ENCODE measurements at regions not wholly inside any gene's neighbourhood (a gene's known extent, or its start where the extent isn't known, plus 50 kb on each side); places are given as distances from the start of the nearest gene placed in this dataset.
"Not testable (repeated sequence)": the region's sequence is repeated elsewhere in the genome, so short reads cannot be mapped to it uniquely, and the experiment has no call there.

- no peak for TF ChIP-seq ZNF274 (IDR thresholded peaks at IDR 0.05; ENCODE audit: low read depth, low read length)
- no peak overlapping the region; the same call in 1 of the 2 replicates for H3K4me3 ChIP-seq (ENCODE audit: low read length)
Observed at GRCh38 chr6:135555550-135555949, 58.0 kb upstream of the AHI1 start.

DNA sequence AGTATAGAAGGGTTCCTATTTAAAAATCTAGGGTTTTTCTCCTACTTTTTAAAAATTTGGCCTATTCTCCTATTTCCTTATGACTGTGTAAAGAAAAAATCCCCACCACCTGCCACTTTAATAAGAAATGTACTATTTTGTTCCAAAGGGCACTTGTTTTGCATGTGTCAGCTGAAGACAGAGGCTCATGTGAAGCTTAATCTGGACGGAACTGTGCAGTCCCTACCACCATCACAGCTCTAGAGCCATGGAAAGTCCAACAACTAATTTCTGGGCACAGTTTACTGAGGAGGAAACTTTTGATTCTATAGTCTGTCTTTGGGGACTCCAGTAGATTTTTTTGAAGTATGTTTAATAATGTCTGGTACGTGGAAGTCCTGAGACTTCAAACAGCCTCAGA, 60.0 kb upstream of the AHI1 start:
- TF ChIP-seq ZNF274 (IDR thresholded peaks at IDR 0.05; ENCODE audit: low read depth, low read length) = no peak
- no peak overlapping the region for H3K4me3 ChIP-seq (ENCODE audit: low read length)

DNA sequence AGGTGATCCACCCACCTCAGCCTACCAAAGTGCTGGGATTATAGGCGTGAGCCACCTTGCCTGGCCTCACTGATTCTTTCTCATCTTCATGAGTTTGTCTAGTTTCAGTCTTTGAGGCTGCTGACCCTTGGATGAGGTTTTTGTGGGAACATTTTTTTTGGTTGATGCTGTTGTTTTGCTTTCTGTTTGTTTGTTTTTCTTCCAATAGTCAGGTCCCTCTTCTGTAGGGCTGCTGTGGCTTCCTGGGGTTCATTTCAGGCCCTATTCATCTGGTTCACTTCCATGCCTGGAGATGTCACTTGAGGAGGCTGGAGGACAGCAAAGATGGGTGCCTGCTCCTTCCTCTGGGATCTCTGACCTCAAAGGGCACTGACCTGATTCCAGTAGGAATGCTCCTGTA, 68.1 kb upstream of the AHI1 start:
- H3K4me3 ChIP-seq (ENCODE audit: low read length) = not testable (repeated sequence)

- no peak overlapping the region for H3K4me3 ChIP-seq (ENCODE audit: low read length)
- no peak for TF ChIP-seq ZNF274 (IDR thresholded peaks at IDR 0.05; ENCODE audit: low read depth, low read length)
Observed at GRCh38 chr6:135566311-135567068, 69.0 kb upstream of the AHI1 start.

DNA sequence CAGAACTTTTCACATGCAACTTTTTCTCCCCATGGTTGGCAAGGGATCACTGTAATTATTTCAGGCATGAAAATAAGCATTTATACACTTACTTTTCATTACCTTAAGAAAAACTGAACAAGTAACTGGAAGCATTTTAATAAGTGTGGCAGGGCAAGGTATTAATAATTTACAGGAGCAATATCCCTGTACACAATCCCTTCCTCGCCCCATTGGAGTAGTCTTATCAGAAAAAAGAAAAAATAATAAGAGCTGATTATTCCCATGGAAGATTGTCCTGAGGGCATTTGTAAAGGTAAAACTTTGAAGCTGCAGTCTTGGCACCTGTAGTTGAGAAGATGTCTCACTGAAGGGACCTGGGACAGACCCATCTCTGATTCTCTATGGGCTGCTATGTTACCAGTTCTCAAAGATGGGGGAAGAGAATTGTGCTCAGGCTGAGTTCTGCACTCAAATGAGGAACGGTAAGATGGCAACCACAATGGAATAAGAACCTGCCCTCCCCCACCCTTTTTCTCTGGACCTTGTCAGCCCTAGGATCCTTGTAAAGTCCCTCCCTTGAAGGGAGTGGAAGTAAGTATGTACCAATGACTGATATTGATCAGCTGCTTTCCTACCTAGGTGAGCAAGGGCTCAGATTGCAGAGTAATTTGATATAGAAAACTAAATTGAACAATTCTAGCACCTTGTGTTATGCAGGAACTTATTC, 70.0 kb upstream of the AHI1 start:
- no peak for TF ChIP-seq ZNF274 (IDR thresholded peaks at IDR 0.05; ENCODE audit: low read depth, low read length)
- H3K4me3 ChIP-seq (ENCODE audit: low read length) = no peak overlapping the region

GRCh38 chr6:135568379-135568778, 70.8 kb upstream of the AHI1 start:
- no peak overlapping the region for H3K4me3 ChIP-seq (ENCODE audit: low read length)
- TF ChIP-seq ZNF274 (IDR thresholded peaks at IDR 0.05; ENCODE audit: low read depth, low read length) = no peak

- H3K4me3 ChIP-seq (ENCODE audit: low read length) = no peak overlapping the region
- TF ChIP-seq ZNF274 (IDR thresholded peaks at IDR 0.05; ENCODE audit: low read depth, low read length) = no peak
Observed at GRCh38 chr6:135572051-135572450, 74.5 kb upstream of the AHI1 start.

GRCh38 chr6:135575629-135576028, 78.1 kb upstream of the AHI1 start:
- TF ChIP-seq ZNF274 (IDR thresholded peaks at IDR 0.05; ENCODE audit: low read depth, low read length) = no peak
- no peak overlapping the region for H3K4me3 ChIP-seq (ENCODE audit: low read length)

DNA sequence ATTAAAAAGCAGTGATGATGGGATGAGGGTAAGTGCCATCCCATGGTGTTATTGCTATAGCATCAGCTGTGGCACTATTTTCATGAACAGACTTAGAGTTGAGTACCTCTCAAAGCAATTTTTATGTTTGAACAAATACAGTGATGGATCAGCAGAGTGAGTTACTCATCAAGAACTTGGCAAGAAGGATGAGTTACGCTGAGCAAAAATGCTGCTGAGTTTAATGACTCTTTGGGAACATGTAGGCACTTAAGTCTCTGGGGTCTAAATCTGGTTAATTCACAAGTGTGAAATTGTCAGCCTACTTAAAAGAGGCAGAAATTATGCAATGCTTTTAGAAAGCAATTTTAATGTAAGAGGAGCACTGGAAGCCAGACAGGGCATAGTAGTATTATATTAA, 78.5 kb upstream of the AHI1 start:
- TF ChIP-seq ZNF274 (IDR thresholded peaks at IDR 0.05; ENCODE audit: low read depth, low read length) = no peak
- no peak overlapping the region for H3K4me3 ChIP-seq (ENCODE audit: low read length)

DNA sequence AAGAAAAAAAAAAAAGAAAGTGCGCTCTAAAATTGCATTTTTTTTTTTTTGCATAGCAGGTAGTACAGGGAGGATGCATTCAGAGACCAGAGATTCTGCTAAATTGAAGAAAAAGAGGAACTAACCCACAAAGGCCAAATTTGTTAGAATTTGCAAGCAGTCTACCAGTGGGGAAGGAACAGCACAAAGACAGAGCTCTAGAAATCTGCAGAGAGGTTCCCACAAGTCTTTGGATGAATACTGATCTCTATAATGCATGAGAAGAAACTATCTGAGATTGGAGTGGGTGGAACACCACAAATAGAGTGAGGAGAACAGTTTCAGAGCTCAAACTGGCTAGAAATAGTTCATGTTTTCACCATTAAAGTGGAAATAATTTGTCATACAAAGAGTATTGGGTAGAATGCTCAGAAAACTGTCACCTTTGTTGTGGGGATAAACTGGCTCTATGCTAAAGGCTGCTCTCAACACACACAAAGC, 79.6 kb upstream of the AHI1 start:
- no peak for TF ChIP-seq ZNF274 (IDR thresholded peaks at IDR 0.05; ENCODE audit: low read depth, low read length)
- no peak overlapping the region for H3K4me3 ChIP-seq (ENCODE audit: low read length)

DNA sequence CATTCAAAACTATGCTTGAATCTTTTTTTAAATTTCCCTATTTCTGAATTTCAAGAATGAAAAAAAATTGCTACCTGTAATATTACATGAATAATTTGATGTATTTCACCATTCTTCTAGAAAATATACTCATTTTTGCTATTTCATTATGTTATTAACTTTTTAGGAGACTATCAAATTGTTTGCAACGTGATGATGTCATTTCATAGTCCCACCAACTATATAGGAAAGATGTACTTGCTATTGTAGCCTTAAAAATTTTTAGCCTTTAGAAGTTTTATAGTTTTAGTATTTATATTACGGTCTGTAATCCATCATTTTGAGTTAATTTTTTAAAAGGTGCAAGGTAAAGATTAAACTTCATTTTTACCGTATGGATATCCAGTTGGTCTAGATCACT, 81.4 kb upstream of the AHI1 start:
- H3K4me3 ChIP-seq (ENCODE audit: low read length) = no peak overlapping the region
- TF ChIP-seq ZNF274 (IDR thresholded peaks at IDR 0.05; ENCODE audit: low read depth, low read length) = no peak

DNA sequence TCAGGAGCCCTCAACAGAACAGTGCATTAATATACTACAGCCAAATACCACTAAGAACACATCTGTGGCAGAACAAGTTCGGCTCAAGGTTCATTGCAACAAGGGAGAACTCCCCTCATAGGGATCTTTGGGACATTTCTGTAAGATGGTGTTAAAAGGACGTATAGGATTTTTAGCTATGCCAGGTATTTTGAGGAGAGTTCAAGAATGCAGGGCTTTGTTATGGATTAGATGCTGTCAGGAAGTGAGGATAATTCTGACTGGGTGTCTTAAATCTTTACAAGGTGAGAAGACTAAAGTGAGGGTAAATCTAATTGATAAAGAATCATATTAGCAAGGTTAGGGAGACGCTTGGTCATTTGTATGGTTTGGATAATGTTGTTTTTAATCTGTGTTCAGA, 83.7 kb upstream of the AHI1 start:
- no peak overlapping the region for H3K4me3 ChIP-seq (ENCODE audit: low read length)
- TF ChIP-seq ZNF274 (IDR thresholded peaks at IDR 0.05; ENCODE audit: low read depth, low read length) = no peak

GRCh38 chr6:135583256-135583761, 85.8 kb upstream of the AHI1 start:
- TF ChIP-seq ZNF274 (IDR thresholded peaks at IDR 0.05; ENCODE audit: low read depth, low read length) = no peak
- H3K4me3 ChIP-seq (ENCODE audit: low read length) = no peak overlapping the region

DNA sequence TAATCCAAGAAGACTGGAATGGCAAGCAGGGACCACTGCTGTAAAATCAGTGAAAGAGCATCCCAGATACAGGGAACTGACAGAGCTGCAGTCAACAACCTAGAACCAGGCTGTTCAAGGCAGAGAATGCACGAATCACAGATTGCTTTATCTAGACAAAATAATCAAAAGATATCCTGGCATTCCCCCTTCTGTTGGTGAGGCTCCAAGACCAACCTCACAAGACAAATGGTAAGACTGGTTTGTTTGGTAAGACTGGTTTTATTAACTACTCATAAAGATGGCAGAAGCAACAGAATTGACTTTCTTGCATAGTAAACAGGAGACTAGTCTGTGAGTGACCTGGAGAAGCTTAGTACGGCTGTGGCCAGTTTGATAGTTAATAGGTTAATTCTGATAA, 88.8 kb upstream of the AHI1 start:
- no peak overlapping the region for H3K4me3 ChIP-seq (ENCODE audit: low read length)
- no peak for TF ChIP-seq ZNF274 (IDR thresholded peaks at IDR 0.05; ENCODE audit: low read depth, low read length)

GRCh38 chr6:135586844-135587243, 89.3 kb upstream of the AHI1 start:
- no peak for TF ChIP-seq ZNF274 (IDR thresholded peaks at IDR 0.05; ENCODE audit: low read depth, low read length)
- no peak overlapping the region for H3K4me3 ChIP-seq (ENCODE audit: low read length)

All from GM08714 (cell line).